LoVo (cell line): ENCODE measurements at regions not wholly inside any gene's neighbourhood (a gene's known extent, or its start where the extent isn't known, plus 50 kb on each side); places are given as distances from the start of the nearest gene placed in this dataset.

Experiments
- DNase-seq: peaks from one replicate; pipeline ENCODE4 v3.0.0-alpha.2; 2016; ENCODE audit warnings: low spot score

GRCh38 chr12:3991798-3992580 lies 118.8 kb upstream of the PARP11 start:
- no peak for DNase-seq

- DNase-seq = no peak
These were observed 117.5 kb upstream of the PARP11 start for GRCh38 chr12:3990501-3991280.

GRCh38 chr12:3989218-3989550 lies 116.0 kb upstream of the PARP11 start:
- no peak for DNase-seq

- no peak for DNase-seq
These were observed 115.5 kb upstream of the PARP11 start for GRCh38 chr12:3988519-3989217.

DNA sequence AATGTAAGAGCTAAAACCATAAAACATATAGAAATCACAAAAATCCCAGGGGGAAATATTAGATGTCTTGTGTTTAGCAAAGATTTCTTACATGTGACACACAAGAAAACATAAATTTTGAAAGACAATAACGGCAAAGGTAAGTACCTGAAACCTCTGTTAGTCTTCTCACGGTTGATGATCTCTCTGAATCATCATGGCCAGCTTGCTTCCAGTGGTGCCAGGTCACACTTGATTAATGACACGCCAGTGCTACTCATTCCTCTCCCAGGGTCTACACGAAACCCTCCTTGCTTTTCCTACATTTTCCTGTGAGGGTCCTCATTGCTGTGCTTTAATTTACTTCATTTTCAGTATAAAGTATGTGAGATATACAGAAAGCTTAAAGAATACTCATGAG lies 114.4 kb upstream of the PARP11 start:
- DNase-seq = no peak

DNA sequence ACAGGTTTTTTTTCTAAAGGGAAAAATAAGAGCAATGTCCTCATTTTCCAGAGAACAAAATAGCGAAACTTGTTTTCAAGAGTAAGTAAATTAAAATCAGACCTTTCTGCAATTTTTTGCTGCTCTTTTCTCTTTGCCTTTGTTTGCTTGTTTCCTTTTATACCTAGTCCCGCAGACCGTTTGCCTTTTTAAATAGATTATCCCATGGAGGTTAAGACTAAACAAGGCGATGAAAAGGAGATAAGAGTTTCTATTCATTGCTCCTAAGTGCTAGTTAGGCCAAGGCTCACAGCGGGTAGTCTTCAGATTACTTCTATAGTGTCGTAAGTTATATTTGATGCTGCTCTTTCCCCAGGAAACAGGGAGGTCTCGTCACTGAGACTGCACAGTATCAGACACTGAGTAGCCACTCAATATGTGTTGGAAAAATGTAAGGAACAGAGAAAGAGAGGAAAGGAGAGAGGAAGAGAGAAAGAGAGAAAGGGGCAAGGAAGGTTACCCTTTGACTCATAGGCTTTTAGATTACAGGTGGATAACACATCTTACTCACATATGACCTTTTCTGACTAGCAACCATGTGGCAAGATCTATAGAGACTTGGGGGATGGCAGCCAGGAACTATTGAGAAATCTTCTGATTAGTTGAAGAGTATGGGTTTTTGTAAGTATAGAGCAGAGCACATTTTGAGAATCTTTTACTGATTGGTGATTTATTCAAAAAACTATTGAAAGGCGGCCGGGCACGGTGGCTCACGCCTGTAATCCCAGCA lies 107.5 kb upstream of the PARP11 start:
- no peak for DNase-seq

DNA sequence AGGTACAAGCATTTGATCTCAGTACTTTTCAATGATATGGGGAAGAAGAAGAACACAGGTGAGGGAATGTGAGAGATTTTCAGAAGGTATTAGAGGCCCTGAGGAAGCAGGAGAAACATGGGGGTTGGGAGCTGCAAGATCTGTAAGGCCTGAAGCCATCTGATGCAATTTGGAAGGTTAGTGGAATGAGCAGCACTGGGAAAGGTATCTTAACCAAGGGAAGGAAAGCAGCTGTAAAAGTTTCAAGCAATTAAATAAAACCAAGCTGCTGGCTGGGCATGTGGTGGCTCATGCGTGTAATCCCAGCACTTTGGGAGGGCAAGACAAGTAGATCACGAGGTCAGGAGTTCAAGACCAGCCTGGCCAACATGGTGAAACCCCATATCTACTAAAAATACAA lies 104.4 kb upstream of the PARP11 start:
- DNase-seq = no peak

DNA sequence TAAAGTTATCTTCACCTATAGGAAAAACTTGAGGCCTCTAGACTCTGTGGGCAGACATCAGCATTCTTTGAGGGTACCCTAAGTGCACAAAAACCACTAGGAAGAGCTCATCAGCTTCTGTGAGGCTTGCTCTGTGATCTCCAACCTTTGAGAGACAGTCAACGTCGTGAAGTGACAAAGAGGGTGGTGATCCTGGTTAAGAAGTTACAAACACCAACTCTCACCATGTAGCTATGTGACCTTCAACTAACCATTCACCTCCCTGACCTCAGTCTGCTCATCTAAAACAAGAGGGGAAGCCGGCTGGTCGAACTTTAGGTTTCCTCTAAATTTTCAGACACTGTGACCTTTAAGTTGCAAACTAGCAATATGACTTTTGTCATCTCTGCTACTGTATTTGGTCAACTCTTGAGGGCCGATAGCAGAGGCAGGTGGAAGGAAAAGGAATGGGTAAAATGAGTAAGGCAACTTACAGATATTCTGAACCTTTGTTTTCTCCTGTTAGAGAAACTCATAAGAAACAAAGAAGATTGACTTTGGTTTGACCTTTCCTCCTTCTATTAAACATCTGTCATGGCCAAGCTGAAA lies 103.2 kb upstream of the PARP11 start:
- no peak for DNase-seq

DNA sequence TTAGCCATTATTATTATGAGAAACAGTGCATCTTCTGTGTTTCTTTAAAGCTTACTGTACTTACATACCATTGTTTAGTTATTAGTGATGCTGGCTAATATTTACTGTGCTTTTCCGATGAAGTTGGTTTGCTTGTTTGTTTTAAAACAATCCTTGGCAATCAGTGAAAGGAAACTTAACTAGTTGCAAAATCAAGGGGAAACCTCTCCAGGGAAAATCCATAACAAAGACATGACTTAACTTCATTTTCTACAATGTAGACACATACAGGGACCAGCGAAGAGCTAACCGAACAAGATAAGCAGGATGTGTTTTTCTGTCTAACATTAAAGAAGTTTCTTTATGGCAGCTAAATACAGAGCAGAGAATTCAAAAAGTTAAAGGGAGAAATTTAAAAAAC lies 102.5 kb upstream of the PARP11 start:
- DNase-seq = no peak

GRCh38 chr12:3974883-3975282 lies 101.7 kb upstream of the PARP11 start:
- DNase-seq = no peak

DNA sequence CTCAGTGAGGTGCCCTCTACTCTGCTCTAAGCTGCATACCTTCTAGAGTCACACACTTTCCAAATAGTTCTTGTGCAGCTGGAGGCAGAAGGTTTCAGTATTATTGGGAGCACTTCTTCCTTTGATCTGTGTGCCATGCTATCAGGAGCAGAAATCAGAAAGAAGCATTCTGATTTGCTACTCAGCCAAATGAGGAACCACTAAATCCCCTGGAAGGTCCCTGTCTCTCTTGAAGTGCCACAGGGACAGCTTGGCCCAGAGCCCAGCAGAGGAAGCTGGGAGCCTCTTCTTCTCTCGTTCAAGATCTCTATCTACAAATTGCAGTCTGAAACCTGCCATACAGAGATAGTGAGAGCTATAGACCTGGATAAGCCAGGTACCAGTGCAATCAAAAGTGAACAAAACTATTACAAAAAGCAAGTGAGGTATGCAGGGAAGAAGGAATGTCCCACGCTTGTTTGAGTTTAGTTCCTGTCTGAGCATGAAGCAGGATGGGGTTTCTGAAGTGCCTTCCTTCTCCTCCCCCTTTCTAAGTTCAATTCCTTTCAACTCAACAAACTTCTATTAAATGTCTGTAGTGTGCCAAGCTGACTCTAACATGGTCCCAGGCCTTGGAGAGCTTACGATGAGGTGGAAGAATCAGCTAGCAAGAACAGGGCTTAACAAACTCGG lies 100.9 kb upstream of the PARP11 start:
- no peak for DNase-seq

GRCh38 chr12:3973269-3973884 lies 100.2 kb upstream of the PARP11 start:
- DNase-seq = no peak

DNA sequence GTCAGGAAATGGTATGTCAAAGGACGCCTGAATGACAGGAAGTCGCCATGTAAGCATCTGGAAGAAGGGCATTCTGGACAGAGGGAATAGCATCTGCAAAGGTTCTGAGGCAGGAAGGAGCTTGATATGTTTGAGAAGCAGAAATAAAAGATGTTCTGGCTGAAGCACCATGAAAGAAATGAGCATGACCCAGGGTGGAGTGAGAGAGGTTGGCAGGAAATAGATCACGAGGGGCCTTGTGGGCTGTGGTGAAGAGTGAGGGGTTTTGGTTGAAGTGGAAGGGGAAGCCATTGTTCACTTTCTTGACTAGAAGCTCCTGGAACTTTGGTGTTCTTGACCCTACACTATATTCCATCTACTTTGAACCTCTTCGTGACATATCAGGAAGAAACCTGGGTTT lies 99.4 kb upstream of the PARP11 start:
- DNase-seq = no peak

GRCh38 chr12:3968523-3968922 lies 95.3 kb upstream of the PARP11 start:
- no peak for DNase-seq

DNA sequence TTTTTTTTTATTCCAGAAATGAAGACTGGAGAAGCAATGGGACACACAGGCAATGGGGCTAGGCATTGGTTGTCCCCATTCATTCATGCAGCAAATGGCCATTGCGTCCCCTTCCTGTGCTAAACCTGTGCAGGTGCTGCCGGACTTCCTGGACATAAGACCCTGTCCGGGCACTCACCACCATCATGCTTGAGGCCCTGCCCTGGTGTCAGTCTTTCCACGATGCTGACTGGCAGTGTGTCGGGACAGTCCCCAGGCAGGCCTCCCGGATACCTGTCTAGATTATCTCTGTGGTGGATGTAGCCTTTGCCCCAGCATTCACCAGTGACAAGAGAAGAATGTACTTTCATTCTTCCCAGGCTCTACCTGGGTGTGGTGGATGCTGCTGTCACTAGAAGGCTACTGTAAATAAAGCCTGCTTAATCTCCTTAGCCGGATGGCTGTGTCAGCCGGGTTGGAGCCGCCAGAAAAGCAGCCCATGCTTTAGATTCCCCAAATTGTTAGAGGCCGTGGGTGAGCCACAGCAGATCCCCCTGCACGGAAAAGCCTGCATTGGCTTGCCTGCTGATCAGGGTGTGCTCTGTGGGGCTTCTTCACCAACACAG lies 94.5 kb upstream of the PARP11 start:
- no peak for DNase-seq

DNA sequence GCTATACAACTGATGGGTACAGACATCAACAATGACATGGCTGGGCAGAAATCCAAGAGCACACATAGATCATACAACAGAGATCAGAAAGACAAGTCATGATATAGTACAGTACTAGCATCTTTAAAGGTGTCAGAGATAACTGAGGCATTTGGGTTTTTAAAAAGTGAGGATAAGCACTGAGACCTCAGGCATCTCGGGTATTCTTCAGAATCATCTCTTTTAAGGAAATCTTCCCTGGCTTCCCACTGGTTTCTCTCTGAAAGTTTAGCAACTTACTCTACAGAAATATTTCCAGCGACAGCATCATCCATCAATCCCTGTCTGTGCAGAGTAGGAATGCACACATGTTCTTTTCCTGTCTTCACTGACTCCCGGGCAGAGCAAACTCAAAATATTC lies 93.2 kb upstream of the PARP11 start:
- no peak for DNase-seq

GRCh38 chr12:3965046-3965445 lies 91.8 kb upstream of the PARP11 start:
- no peak for DNase-seq

DNA sequence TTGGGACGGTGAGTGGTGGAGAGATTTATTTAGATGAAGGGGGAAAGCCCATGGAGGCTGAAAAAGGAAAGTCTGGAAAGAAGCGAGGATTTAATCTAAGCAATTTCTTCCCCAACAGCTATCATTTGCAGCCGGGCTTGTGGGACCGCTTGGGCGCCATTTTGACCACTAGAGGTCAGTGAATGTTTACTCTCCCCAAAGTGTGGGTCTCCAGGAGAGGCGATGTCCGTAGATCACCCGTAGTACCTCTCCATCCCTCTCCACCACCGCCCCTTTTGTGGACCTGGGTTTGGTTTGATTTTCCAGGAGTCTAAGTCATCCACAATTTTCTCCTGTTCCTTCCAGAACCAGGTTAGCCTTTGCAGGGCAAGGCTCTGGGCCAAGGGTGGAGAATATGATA lies 91.2 kb upstream of the PARP11 start:
- no peak for DNase-seq

DNA sequence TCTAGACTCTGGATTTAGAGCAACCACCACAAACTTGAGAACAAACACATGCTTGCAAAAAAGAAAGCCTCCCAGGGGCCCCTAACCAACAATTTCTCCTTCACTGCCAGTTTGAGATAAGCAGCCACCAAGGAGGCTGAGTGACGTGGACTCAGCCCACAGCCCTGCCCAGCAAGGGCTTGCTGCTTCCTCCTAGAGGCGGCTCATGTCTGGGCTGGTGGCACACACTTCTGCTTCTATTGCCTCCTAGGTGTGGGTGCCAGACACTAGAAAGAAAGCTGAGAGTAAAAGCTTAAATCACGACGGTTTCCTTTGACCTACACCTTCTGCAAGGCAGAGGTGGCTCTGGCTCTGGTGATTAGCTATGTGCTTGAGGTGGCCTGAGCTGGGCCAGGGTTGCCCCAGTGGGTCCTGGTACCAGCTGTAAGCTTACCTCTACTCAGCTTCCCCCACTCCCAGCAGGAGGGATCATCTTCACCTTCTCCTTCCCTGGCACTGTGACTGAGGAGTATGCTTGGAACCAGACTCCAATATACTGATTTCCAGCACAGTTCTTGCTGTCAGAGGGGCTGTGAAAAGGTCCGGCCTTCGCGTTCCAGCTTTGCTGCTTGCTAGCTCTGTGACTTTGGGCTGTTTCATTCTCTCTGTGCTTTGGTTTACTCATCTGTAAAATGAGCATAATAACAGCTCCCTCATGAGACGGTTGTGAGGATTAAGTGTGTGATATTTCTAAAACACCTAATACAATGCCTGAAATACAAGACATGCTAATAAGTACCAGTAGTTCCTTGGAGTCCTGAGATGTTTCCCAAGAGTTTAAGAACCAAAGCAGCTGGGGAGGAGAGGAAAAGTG lies 89.7 kb upstream of the PARP11 start:
- DNase-seq = no peak

- no peak for DNase-seq
These were observed 88.4 kb upstream of the PARP11 start for GRCh38 chr12:3961591-3961990.
